B cell (primary cell): ENCODE measurements at regions not wholly inside any gene's neighbourhood (a gene's known extent, or its start where the extent isn't known, plus 50 kb on each side); places are given as distances from the start of the nearest gene placed in this dataset.

Source experiments
- ATAC-seq: fragments of 200-7000 bp; cut with Tn5 transposase; one replicate; pipeline ENCODE4 v1.10.0; 2021; ENCODE audit warnings: low read depth, mild to moderate bottlenecking, moderate number of reproducible peaks, moderate library complexity
- CTCF ChIA-PET: fragments of 350-600 bp; sonication (Branson Sonifier 250); formaldehyde crosslinking; loops from one replicate; lab custom pipeline; 2021; ENCODE audit warnings: antibody characterized with exemption, inconsistent platforms; lab: Charles Lee
- POLR2A ChIA-PET: fragments of 350-600 bp; sonication (Branson Sonifier 250); formaldehyde crosslinking; loops from one replicate; lab custom pipeline; 2021; ENCODE audit warnings: antibody characterized with exemption; lab: Charles Lee
- DNase-seq: peaks from one replicate; pipeline ENCODE4 v3.0.0; 2013
- H2AFZ ChIP-seq: 2 replicates; pipeline ENCODE4 v1.6.1; 2012; ENCODE audit warnings: mild to moderate bottlenecking, low read depth, low read length; ENCODE audit not compliant: insufficient read depth, poor library complexity, severe bottlenecking
- H3K27ac ChIP-seq, 2 donors: 1 replicate in 1 of 2; 2 replicates in 1 of 2; pipeline ENCODE4 v1.5.1; 2012 to 2013; ENCODE audit warnings: low read length in 2 of 2, mild to moderate bottlenecking in 2 of 2, moderate library complexity in 1 of 2
- H3K27me3 ChIP-seq, 4 experiments: fragments of 200-600 bp in 1 of 4; sonication (generic) in 1 of 4; replicated peaks in 1 of 4; 1 replicate in 2 of 4; 2 replicates in 2 of 4; pipeline versions ENCODE4 v1.6.1 to v1.7.0; 2013 to 2016; ENCODE audit warnings: low read length in 3 of 4, mild to moderate bottlenecking in 2 of 4, mixed read lengths in 1 of 4, moderate library complexity in 1 of 4; ENCODE audit not compliant: insufficient read depth in 4 of 4, control insufficient read depth in 3 of 4; ENCODE audit errors: control extremely low read depth in 1 of 4
- H3K36me3 ChIP-seq, 2 experiments: replicated peaks in 1 of 2; 1 replicate in 1 of 2; 2 replicates in 1 of 2; pipeline versions ENCODE4 v1.6.1 to v1.7.1; 2013; ENCODE audit warnings: low read length in 1 of 2; ENCODE audit not compliant: insufficient read depth in 2 of 2, control insufficient read depth in 1 of 2; ENCODE audit errors: control extremely low read depth in 1 of 2, extremely low read depth in 1 of 2
- H3K4me1 ChIP-seq, 2 donors: fragments of 200-600 bp in 1 of 2; sonication (generic) in 1 of 2; 1 replicate in 1 of 2; 2 replicates in 1 of 2; pipeline versions ENCODE4 v1.5.1 to v1.6.1; 2013 to 2017; ENCODE audit warnings: low read length in 2 of 2; ENCODE audit not compliant: control insufficient read depth in 2 of 2, insufficient read depth in 2 of 2
- H3K4me2 ChIP-seq: replicated peaks from 2 replicates; pipeline ENCODE3; 2012; ENCODE audit warnings: mild to moderate bottlenecking, low read depth, low read length; ENCODE audit not compliant: poor library complexity, severe bottlenecking
- H3K4me3 ChIP-seq, 5 experiments: fragments of 200-600 bp in 1 of 5; sonication (generic) in 1 of 5; 1 replicate in 3 of 5; 2 replicates in 2 of 5; pipeline versions ENCODE4 v1.5.1 to v1.7.0; 2011 to 2016; ENCODE audit warnings: low read length in 4 of 5, mild to moderate bottlenecking in 4 of 5, low read depth in 2 of 5, control low read depth in 1 of 5, moderate library complexity in 1 of 5; ENCODE audit not compliant: insufficient read depth in 1 of 5; ENCODE audit errors: control extremely low read depth in 1 of 5, extremely low read depth in 1 of 5
- H3K79me2 ChIP-seq: fragments of 200-600 bp; sonication (generic); one replicate; pipeline ENCODE4 v1.6.0; 2016; ENCODE audit warnings: low read length; ENCODE audit not compliant: control insufficient read depth, insufficient read depth
- H3K9ac ChIP-seq: fragments of 200-600 bp; sonication (generic); 2 replicates; pipeline ENCODE4 v1.6.1; 2017; ENCODE audit warnings: mild to moderate bottlenecking, low read length, moderate library complexity
- H3K9me3 ChIP-seq, 3 donors: one replicate each; pipeline versions ENCODE4 v1.6.1 to v1.7.1; 2013; ENCODE audit warnings: low read length in 2 of 3; ENCODE audit not compliant: control insufficient read depth in 2 of 3, insufficient read depth in 1 of 3; ENCODE audit errors: control extremely low read depth in 1 of 3
- H4K20me1 ChIP-seq: 2 replicates; pipeline ENCODE4 v1.6.0; 2012; ENCODE audit warnings: mild to moderate bottlenecking, low read length; ENCODE audit not compliant: insufficient read depth, control insufficient read depth, poor library complexity, severe bottlenecking
- H3K27ac Mint-ChIP-seq: one replicate; pipeline ENCODE4 v1.8.0; 2021; ENCODE audit warnings: mixed read lengths
- H3K27me3 Mint-ChIP-seq: one replicate; pipeline ENCODE4 v1.8.0; 2021; ENCODE audit warnings: mixed read lengths
- H3K4me1 Mint-ChIP-seq: one replicate; pipeline ENCODE4 v1.8.0; 2021; ENCODE audit warnings: mixed read lengths
- H3K4me3 Mint-ChIP-seq: one replicate; pipeline ENCODE4 v1.8.0; 2021; ENCODE audit warnings: mixed read lengths
- H3K9me3 Mint-ChIP-seq: one replicate; pipeline ENCODE4 v1.8.0; 2022; ENCODE audit warnings: mixed read lengths; ENCODE audit not compliant: insufficient read depth
- CTCF ChIP-seq: fragments of 200-600 bp; IDR thresholded peaks from one replicate; pipeline ENCODE4 v1.8.0; 2022; ENCODE audit warnings: antibody characterized with exemption, mild to moderate bottlenecking
- EZH2 ChIP-seq: IDR thresholded peaks from 2 replicates; pipeline ENCODE4 v1.6.1; 2012; ENCODE audit warnings: borderline replicate concordance, low read depth, mild to moderate bottlenecking, moderate library complexity, low read length; ENCODE audit not compliant: insufficient read depth, poor library complexity, severe bottlenecking
- WGBS: methylation state at CpG from one replicate; pipeline ENCODE4 v1.1.5; 2013; ENCODE audit warnings: missing lambda C conversion rate; ENCODE audit not compliant: insufficient coverage; 5-methylcytosine and 5-hydroxymethylcytosine counted together
- intact Hi-C: fragments of 100-400 bp; cut with micrococcal nuclease; formaldehyde crosslinking; loops from one replicate; pipeline ENCODE4 v1.10.0; 2022

DNA sequence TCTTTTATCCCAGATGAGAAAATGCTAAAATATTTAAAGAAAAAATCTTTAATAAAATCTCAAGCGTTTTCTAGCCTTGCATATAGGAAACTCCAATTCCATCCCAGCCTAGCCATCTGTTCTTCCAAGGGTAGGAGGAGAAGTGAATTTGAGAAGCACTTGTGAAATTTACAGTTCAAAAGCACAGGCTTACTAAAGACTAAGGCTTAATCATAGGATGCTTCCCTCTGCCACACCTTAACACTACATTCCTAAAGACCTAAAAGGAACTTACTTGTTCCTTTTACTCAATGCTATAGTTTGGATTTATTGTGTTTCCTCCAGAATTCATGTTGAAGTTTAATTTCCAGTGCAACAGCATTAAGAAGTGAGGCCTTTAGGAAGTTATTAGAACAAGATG, 764.8 kb upstream of the CADM2 start:
- no peak for ATAC-seq
- Mint-ChIP-seq H3K9me3 (peaks cover 14% of the 10 kb centered on the region), H3K27ac (no peak overlapping the region), H3K27me3 (no peaks in the 10 kb centered on the region), H3K4me3 (no peak overlapping the region), H3K4me1 (no peaks in the 10 kb centered on the region)
- H4K20me1 ChIP-seq = no peaks in the 10 kb centered on the region
- H3K36me3 ChIP-seq = no peaks in the 10 kb centered on the region
- H3K9me3 ChIP-seq = peaks cover 0 to 16% (median 5%) of the 10 kb centered on the region in 3 donors
- ChIA-PET CTCF (no interaction called here), POLR2A (no interaction called here)
- no peak overlapping the region for H2AFZ ChIP-seq
- H3K9ac ChIP-seq = no peak overlapping the region
- H3K27me3 ChIP-seq = no peaks in the 10 kb centered on the region
- no peak for DNase-seq
- intact Hi-C loops = no loop called here
- H3K4me2 ChIP-seq = no peak overlapping the region
- no peaks in the 10 kb centered on the region for H3K79me2 ChIP-seq
- TF ChIP-seq EZH2 (no peak), CTCF (no peak)
- no peak overlapping the region for H3K4me3 ChIP-seq
- no CpG with 5 or more reads among the region's 1 CpG for WGBS
- no peak overlapping the region for H3K27ac ChIP-seq
- H3K4me1 ChIP-seq = no peaks in the 10 kb centered on the region

GRCh38 chr3:84209474-84209873, 749.3 kb upstream of the CADM2 start:
- Mint-ChIP-seq H3K9me3 (peaks cover 4% of the 10 kb centered on the region), H3K4me1 (no peaks in the 10 kb centered on the region), H3K27me3 (no peaks in the 10 kb centered on the region), H3K4me3 (no peak overlapping the region), H3K27ac (no peak overlapping the region)
- intact Hi-C loops = no loop called here
- POLR2A ChIA-PET = no interaction called here
- Histone ChIP-seq H3K4me2 (no peak overlapping the region), H3K9me3 (no peaks in the 10 kb centered on the region), H3K27me3 (no peaks in the 10 kb centered on the region), H4K20me1 (no peaks in the 10 kb centered on the region), H2AFZ (no peak overlapping the region), H3K36me3 (no peaks in the 10 kb centered on the region), H3K9ac (no peak overlapping the region), H3K27ac (no peak overlapping the region), H3K4me1 (no peaks in the 10 kb centered on the region), H3K4me3 (no peak overlapping the region), H3K79me2 (no peaks in the 10 kb centered on the region)
- TF ChIP-seq EZH2 (no peak), CTCF (no peak)
- CTCF ChIA-PET = no interaction called here
- ATAC-seq (no peak), DNase-seq (no peak)
